H1 (cell line): ENCODE measurements at regions not wholly inside any gene's neighbourhood (a gene's known extent, or its start where the extent isn't known, plus 50 kb on each side); places are given as distances from the start of the nearest gene placed in this dataset.

Source experiments
- CTCF ChIA-PET: fragments of 300-600 bp; sonication (Branson Sonifier 250); formaldehyde crosslinking; loops from one replicate; lab custom pipeline; 2021; ENCODE audit not compliant: partially characterized antibody; lab: Charles Lee
- POLR2A ChIA-PET: fragments of 300-600 bp; sonication (Branson Sonifier 250); formaldehyde crosslinking; loops from one replicate; lab custom pipeline; 2021; ENCODE audit warnings: inconsistent platforms; ENCODE audit not compliant: partially characterized antibody; lab: Charles Lee
- DNase-seq, 2 experiments: peaks; one replicate each; pipeline versions ENCODE4 v3.0.0 to v3.0.0-alpha.2; 2010 to 2022; ENCODE audit warnings: low spot score in 2 of 2, low read depth in 1 of 2, mixed read lengths in 1 of 2
- FAIRE-seq: peaks from 2 replicates; lab custom pipeline; 2011; peaks lifted over from hg19 to GRCh38; lab: Jason Lieb, UNC
- H2AFZ ChIP-seq: 2 replicates; pipeline ENCODE4 v1.8.1; 2012; ENCODE audit warnings: low read length, inconsistent platforms
- H2AK5ac ChIP-seq: 2 replicates; pipeline ENCODE4 v1.6.1; 2013; ENCODE audit warnings: low read depth, low read length
- H2BK120ac ChIP-seq: replicated peaks from 2 replicates; pipeline ENCODE3; 2013; ENCODE audit warnings: low read depth, low read length, inconsistent platforms
- H2BK12ac ChIP-seq: 2 replicates; pipeline ENCODE4 v1.6.1; 2013; ENCODE audit warnings: low read depth, low read length
- H2BK15ac ChIP-seq: 2 replicates; pipeline ENCODE4 v1.6.1; 2013; ENCODE audit warnings: low read length
- H2BK20ac ChIP-seq: 2 replicates; pipeline ENCODE4 v1.6.1; 2013; ENCODE audit warnings: low read length
- H2BK5ac ChIP-seq: 2 replicates; pipeline ENCODE4 v1.6.1; 2013; ENCODE audit warnings: low read depth, low read length
- H3K14ac ChIP-seq: 2 replicates; pipeline ENCODE4 v1.6.1; 2013; ENCODE audit warnings: inconsistent platforms; ENCODE audit not compliant: insufficient read length
- H3K18ac ChIP-seq: 2 replicates; pipeline ENCODE4 v1.6.1; 2013; ENCODE audit warnings: low read length; ENCODE audit errors: extremely low read depth
- H3K23ac ChIP-seq: 2 replicates; pipeline ENCODE4 v1.6.1; 2013; ENCODE audit warnings: inconsistent platforms; ENCODE audit not compliant: insufficient read length
- H3K23me2 ChIP-seq: 2 replicates; pipeline ENCODE4 v1.6.1; 2013; ENCODE audit warnings: low read depth, low read length
- H3K27ac ChIP-seq: 2 replicates; pipeline ENCODE4 v1.6.1; 2011; ENCODE audit warnings: low read depth, low read length, inconsistent platforms
- H3K27me3 ChIP-seq, 4 experiments: replicated peaks in 1 of 4; 1 replicate in 1 of 4; 2 replicates in 3 of 4; pipeline versions ENCODE4 v1.6.1 to v1.8.1; 2011 to 2013; ENCODE audit warnings: low read length in 3 of 4, mild to moderate bottlenecking in 3 of 4, inconsistent platforms in 2 of 4, mixed read lengths in 2 of 4, moderate library complexity in 1 of 4; ENCODE audit not compliant: control insufficient read depth in 3 of 4, insufficient read depth in 3 of 4; ENCODE audit errors: extremely low read depth in 1 of 4
- H3K36me3 ChIP-seq, 4 experiments: 2 replicates each; pipeline versions ENCODE4 v1.6.1 to v1.8.1; 2011 to 2013; ENCODE audit warnings: mild to moderate bottlenecking in 4 of 4, low read length in 3 of 4, moderate library complexity in 2 of 4, control low read depth in 1 of 4, inconsistent platforms in 1 of 4; ENCODE audit not compliant: insufficient read depth in 4 of 4, control insufficient read depth in 2 of 4
- H3K4ac ChIP-seq: replicated peaks from 2 replicates; pipeline ENCODE3; 2013; ENCODE audit warnings: low read length, low read depth, mixed read lengths, inconsistent platforms; ENCODE audit not compliant: insufficient read length
- H3K4me1 ChIP-seq, 4 experiments: replicated peaks in 1 of 4; 1 replicate in 1 of 4; 2 replicates in 3 of 4; pipeline versions ENCODE4 v1.6.1 to v1.8.1; 2011 to 2013; ENCODE audit warnings: low read length in 3 of 4, inconsistent platforms in 2 of 4, mixed read lengths in 1 of 4; ENCODE audit not compliant: insufficient read depth in 4 of 4, control insufficient read depth in 3 of 4
- H3K4me2 ChIP-seq, 2 experiments: 2 replicates each; pipeline versions ENCODE4 v1.6.1 to v1.8.1; 2011 to 2013; ENCODE audit warnings: low read depth in 2 of 2, low read length in 2 of 2, control low read depth in 1 of 2, inconsistent platforms in 1 of 2, mild to moderate bottlenecking in 1 of 2; ENCODE audit not compliant: insufficient read depth in 1 of 2
- H3K4me3 ChIP-seq, 4 experiments: fragments of 200-600, 300-600 bp in 1 of 4; sonication (generic), shearing (Covaris generic), sonication (Bioruptor Twin) in 1 of 4; 2 replicates each; pipeline versions ENCODE4 v1.5.1 to v1.8.1; 2011 to 2016; ENCODE audit warnings: low read length in 4 of 4, low read depth in 3 of 4, control low read depth in 2 of 4, inconsistent platforms in 2 of 4, mild to moderate bottlenecking in 2 of 4, mixed read lengths in 1 of 4, moderate library complexity in 1 of 4; ENCODE audit not compliant: insufficient read depth in 2 of 4; ENCODE audit errors: extremely low read depth in 1 of 4
- H3K56ac ChIP-seq: replicated peaks from 2 replicates; pipeline ENCODE3; 2013; ENCODE audit warnings: low read depth, mild to moderate bottlenecking, mixed read lengths, low read length, inconsistent platforms; ENCODE audit not compliant: insufficient read length
- H3K79me1 ChIP-seq: 2 replicates; pipeline ENCODE4 v1.6.1; 2013; ENCODE audit warnings: low read depth, low read length, control low read depth
- H3K79me2 ChIP-seq, 2 experiments: 2 replicates each; pipeline versions ENCODE4 v1.6.1 to v1.8.1; 2012 to 2013; ENCODE audit warnings: low read length in 2 of 2, mild to moderate bottlenecking in 2 of 2, inconsistent platforms in 1 of 2; ENCODE audit not compliant: insufficient read depth in 2 of 2, control insufficient read depth in 1 of 2
- H3K9ac ChIP-seq, 4 experiments: replicated peaks in 1 of 4; 1 replicate in 1 of 4; 2 replicates in 3 of 4; pipeline versions ENCODE4 v1.6.1 to v1.8.1; 2011 to 2013; ENCODE audit warnings: low read depth in 3 of 4, low read length in 3 of 4, control low read depth in 2 of 4, mild to moderate bottlenecking in 2 of 4, moderate library complexity in 2 of 4, inconsistent platforms in 1 of 4; ENCODE audit errors: extremely low read depth in 1 of 4
- H3K9me3 ChIP-seq, 2 experiments: 2 replicates each; pipeline versions ENCODE4 v1.6.1 to v1.8.1; 2012 to 2013; ENCODE audit warnings: mild to moderate bottlenecking in 2 of 2, moderate library complexity in 2 of 2, control low read depth in 1 of 2, inconsistent platforms in 1 of 2, low read depth in 1 of 2, low read length in 1 of 2, mixed read lengths in 1 of 2; ENCODE audit not compliant: insufficient read depth in 2 of 2
- H4K20me1 ChIP-seq, 2 experiments: replicated peaks in 1 of 2; 2 replicates each; pipeline versions ENCODE3 to v1.8.1; 2011 to 2013; ENCODE audit warnings: inconsistent platforms in 2 of 2, low read length in 2 of 2, mild to moderate bottlenecking in 1 of 2; ENCODE audit not compliant: insufficient read depth in 2 of 2, control insufficient read depth in 1 of 2
- H4K5ac ChIP-seq: 2 replicates; pipeline ENCODE4 v1.6.1; 2013; ENCODE audit warnings: low read length, low read depth, mixed read lengths, inconsistent platforms; ENCODE audit not compliant: insufficient read length
- H4K8ac ChIP-seq: 2 replicates; pipeline ENCODE4 v1.8.0; 2013; ENCODE audit warnings: mild to moderate bottlenecking, moderate library complexity, low read length, inconsistent platforms; ENCODE audit not compliant: insufficient read depth; ENCODE audit errors: extremely low read depth
- H4K91ac ChIP-seq: replicated peaks from 2 replicates; pipeline ENCODE3; 2013; ENCODE audit warnings: low read length, mixed read lengths, inconsistent platforms; ENCODE audit not compliant: insufficient read length
- CBX5 ChIP-seq: fragments of 300-800, 300-1000 bp; sonication (generic); IDR thresholded peaks from 2 replicates; pipeline ENCODE4 v1.7.1; 2016; ENCODE audit warnings: antibody characterized with exemption, low read length, low read depth
- CHD1 ChIP-seq: IDR thresholded peaks from 2 replicates; pipeline ENCODE4 v1.6.1; 2012; ENCODE audit warnings: low read depth, low read length, improper control_type of control experiment
- PHF8 ChIP-seq: fragments of 200-600 bp; sonication (generic); conservative IDR thresholded peaks from 2 replicates; pipeline ENCODE4 v1.7.1; 2012; ENCODE audit warnings: low read depth, mild to moderate bottlenecking, inconsistent platforms, low read length, moderate library complexity
- POLR2AphosphoS5 ChIP-seq: IDR thresholded peaks from 2 replicates; pipeline ENCODE4 v1.6.1; 2011; ENCODE audit warnings: low read depth, low read length
- RAD21 ChIP-seq, 2 experiments: IDR thresholded peaks in 1 of 2; conservative IDR thresholded peaks in 1 of 2; 2 replicates each; pipeline ENCODE4 v1.6.1; 2011; ENCODE audit warnings: low read depth in 2 of 2, low read length in 2 of 2, improper control_type of control experiment in 1 of 2, inconsistent platforms in 1 of 2, mild to moderate bottlenecking in 1 of 2, moderate library complexity in 1 of 2
- SP1 ChIP-seq: IDR thresholded peaks from 2 replicates; pipeline ENCODE4 v1.6.1; 2011; ENCODE audit warnings: low read depth, low read length
- SP4 ChIP-seq: IDR thresholded peaks from 2 replicates; pipeline ENCODE4 v1.6.1; 2012; ENCODE audit warnings: low read length, inconsistent platforms
- SRF ChIP-seq: IDR thresholded peaks from 2 replicates; pipeline ENCODE4 v1.6.1; 2011; ENCODE audit warnings: mild to moderate bottlenecking, low read depth, low read length, moderate library complexity
- WGBS, 2 experiments: shearing (Covaris generic) in 1 of 2; methylation state at CpG; one replicate each; pipeline versions ENCODE4 v1.1.6 to v1.1.7; 2013 to 2015; ENCODE audit warnings: low lambda C conversion rate in 2 of 2, mixed read lengths in 2 of 2, inconsistent platforms in 1 of 2, low coverage in 1 of 2, missing lambda C conversion rate in 1 of 2; ENCODE audit not compliant: insufficient replicate concordance in 2 of 2, insufficient coverage in 1 of 2, insufficient read length in 1 of 2; ENCODE audit errors: extremely low coverage in 1 of 2, missing lambda C conversion rate in 1 of 2; 5-methylcytosine and 5-hydroxymethylcytosine counted together

DNA sequence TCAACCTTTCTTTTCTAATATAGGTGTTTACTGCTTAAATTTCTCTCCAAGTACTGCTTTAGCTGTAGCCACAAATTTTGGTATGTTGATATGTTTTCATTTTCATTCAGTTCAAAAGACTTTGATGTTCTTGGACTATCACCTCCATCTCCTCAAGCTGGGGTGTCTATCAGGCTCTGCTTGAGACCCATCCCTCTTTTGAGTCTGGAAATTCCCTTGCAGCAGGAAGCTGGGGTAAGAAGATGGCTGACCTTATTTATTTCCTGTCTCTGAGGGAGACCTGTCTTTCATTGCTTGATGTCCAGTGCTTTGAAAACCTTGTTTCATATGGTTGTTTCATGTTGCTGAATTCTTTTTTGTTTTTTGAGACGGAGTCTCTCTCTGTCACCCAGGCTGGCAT is 60.5 kb upstream of the ADPGK start:
- 67% methylated on average over 1 of the region's 1 CpG; no CpG with 5 or more reads in 1 of the 2 experiments for WGBS, 2 experiments
- no peak overlapping the region for H2BK120ac ChIP-seq
- H3K4me2 ChIP-seq: no peak overlapping the region
- no peaks in the 10 kb centered on the region for H3K23me2 ChIP-seq
- no peak overlapping the region for H3K27ac ChIP-seq
- ChIA-PET POLR2A (no interaction called here), CTCF (interaction anchor here (0.7 to 1.1 kb wide), 2 partner anchors 9 to 211 kb away, joined by 3 to 5 read pairs; no protein-coding TSS in a partner anchor)
- no peak overlapping the region for H3K9ac ChIP-seq
- DNase-seq: no peak
- no peak overlapping the region for H3K18ac ChIP-seq
- no peak overlapping the region for H3K14ac ChIP-seq
- no peak overlapping the region for H4K91ac ChIP-seq
- no peak overlapping the region for H2BK15ac ChIP-seq
- H3K4me1 ChIP-seq: peaks cover 0 to 10% (median 6%) of the 10 kb centered on the region in 4 experiments; a peak in 4 of 7 replicates
- H4K5ac ChIP-seq: no peak overlapping the region
- no peak overlapping the region for H2BK12ac ChIP-seq
- no peak overlapping the region for H3K4me3 ChIP-seq
- no peaks in the 10 kb centered on the region for H3K27me3 ChIP-seq
- H2BK5ac ChIP-seq: no peak overlapping the region
- no peaks in the 10 kb centered on the region for H3K9me3 ChIP-seq
- H2BK20ac ChIP-seq: no peak overlapping the region
- no peak overlapping the region for H2AK5ac ChIP-seq
- H4K20me1 ChIP-seq: no peaks in the 10 kb centered on the region
- H3K56ac ChIP-seq: no peak overlapping the region
- no peak overlapping the region for H2AFZ ChIP-seq
- no peaks in the 10 kb centered on the region for H3K79me1 ChIP-seq
- H3K36me3 ChIP-seq: no peaks in the 10 kb centered on the region
- TF ChIP-seq CBX5: no peak
- no peak for TF ChIP-seq SP4
- TF ChIP-seq SP1: no peak
- no peak for TF ChIP-seq CHD1
- no peak for TF ChIP-seq RAD21 (IDR thresholded peaks at IDR 0.05 in 1 of 2, conservative IDR thresholded peaks at IDR 0.05 in 1 of 2; ENCODE audit: low read depth in 2 of 2, low read length in 2 of 2)
- no peak for TF ChIP-seq SRF
- TF ChIP-seq POLR2AphosphoS5: no peak
- no peak for TF ChIP-seq PHF8
- H4K8ac ChIP-seq: no peak overlapping the region
- no peak overlapping the region for H3K23ac ChIP-seq
- FAIRE-seq: no peak
- H3K79me2 ChIP-seq: no peaks in the 10 kb centered on the region
- no peak overlapping the region for H3K4ac ChIP-seq
